Thymus (tissue), 11 donors: ENCODE measurements at regions not wholly inside any gene's neighbourhood (a gene's known extent, or its start where the extent isn't known, plus 50 kb on each side); places are given as distances from the start of the nearest gene placed in this dataset.

Source experiments
- DNase-seq, 9 donors: peaks; one replicate each; pipeline ENCODE4 v3.0.0-alpha.2; 2013; ENCODE audit warnings: low spot score in 9 of 9, low read depth in 6 of 9, missing footprints in 1 of 9
- H3K27ac ChIP-seq, 2 donors: one replicate each; pipeline ENCODE4 v1.5.1; 2013; ENCODE audit warnings: control low read depth in 1 of 2, low read depth in 1 of 2, low read length in 1 of 2, mild to moderate bottlenecking in 1 of 2, moderate library complexity in 1 of 2
- H3K27me3 ChIP-seq, 2 donors: one replicate each; pipeline ENCODE4 v1.5.1; 2013; ENCODE audit warnings: low read length in 1 of 2; ENCODE audit not compliant: control insufficient read depth in 2 of 2, insufficient read depth in 1 of 2
- H3K36me3 ChIP-seq, 2 donors: one replicate each; pipeline ENCODE4 v1.5.1; 2013; ENCODE audit warnings: low read length in 1 of 2, mild to moderate bottlenecking in 1 of 2, moderate library complexity in 1 of 2; ENCODE audit not compliant: control insufficient read depth in 2 of 2, insufficient read depth in 2 of 2
- H3K4me1 ChIP-seq, 2 donors: one replicate each; pipeline ENCODE4 v1.5.1; 2013; ENCODE audit warnings: low read length in 2 of 2; ENCODE audit not compliant: control insufficient read depth in 2 of 2, insufficient read depth in 2 of 2
- H3K4me3 ChIP-seq, 2 donors: one replicate each; pipeline ENCODE4 v1.5.1; 2013; ENCODE audit warnings: low read length in 2 of 2, control low read depth in 1 of 2, mild to moderate bottlenecking in 1 of 2
- H3K9me3 ChIP-seq, 2 donors: one replicate each; pipeline ENCODE4 v1.5.1; 2013; ENCODE audit warnings: low read length in 1 of 2, mild to moderate bottlenecking in 1 of 2; ENCODE audit not compliant: control insufficient read depth in 2 of 2, insufficient read depth in 1 of 2
- WGBS: extraction: QIAGEN DNeasy Blood & Tissue Kit; methylation state at CpG from one replicate; pipeline ENCODE4 v1.1.7; 2013; 5-methylcytosine and 5-hydroxymethylcytosine counted together
- donor health status: healthy.

GRCh38 chr20:48393311-48393685 lies 434.5 kb downstream of the PREX1 start:
- Histone ChIP-seq H3K4me1 (no peaks in the 10 kb centered on the region), H3K36me3 (no peaks in the 10 kb centered on the region), H3K4me3 (no peak overlapping the region), H3K27ac (no peak overlapping the region), H3K27me3 (peaks cover 0 to 3% of the 10 kb centered on the region in 2 donors), H3K9me3 (peaks cover 2 to 17% of the 10 kb centered on the region in 2 donors)
- no peak for DNase-seq
- 97% methylated on average over 8 of the region's 8 CpGs for WGBS

GRCh38 chr20:48392407-48393310 lies 435.1 kb downstream of the PREX1 start:
- H3K4me1 ChIP-seq = no peaks in the 10 kb centered on the region
- H3K27me3 ChIP-seq = peaks cover 0 to 3% of the 10 kb centered on the region in 2 donors
- no peaks in the 10 kb centered on the region for H3K36me3 ChIP-seq
- H3K27ac ChIP-seq = no peak overlapping the region
- WGBS = 97% methylated on average over 13 of the region's 13 CpGs
- H3K4me3 ChIP-seq = no peak overlapping the region
- peaks cover 2 to 17% of the 10 kb centered on the region in 2 donors for H3K9me3 ChIP-seq
- no peak for DNase-seq

- no peak for DNase-seq
- peaks cover 0 to 3% of the 10 kb centered on the region in 2 donors for H3K27me3 ChIP-seq
- peaks cover 2 to 17% of the 10 kb centered on the region in 2 donors for H3K9me3 ChIP-seq
- no peak overlapping the region for H3K27ac ChIP-seq
- no peak overlapping the region for H3K4me3 ChIP-seq
- H3K36me3 ChIP-seq = no peaks in the 10 kb centered on the region
- H3K4me1 ChIP-seq = no peaks in the 10 kb centered on the region
These were observed 436.8 kb downstream of the PREX1 start for GRCh38 chr20:48390981-48391380.

- no peak for DNase-seq
- Histone ChIP-seq H3K36me3 (no peaks in the 10 kb centered on the region), H3K4me3 (no peak overlapping the region), H3K4me1 (no peaks in the 10 kb centered on the region), H3K27me3 (peaks cover 0 to 2% of the 10 kb centered on the region in 2 donors), H3K9me3 (peaks cover 0 to 5% of the 10 kb centered on the region in 2 donors), H3K27ac (no peak overlapping the region)
- WGBS = 89% methylated on average over 5 of the region's 5 CpGs
These were observed 440.1 kb downstream of the PREX1 start for GRCh38 chr20:48387675-48388074.

- no peak for DNase-seq
- WGBS = 98% methylated on average over 4 of the region's 4 CpGs
- peaks cover 0 to 2% of the 10 kb centered on the region in 2 donors for H3K27me3 ChIP-seq
These were observed 442.3 kb downstream of the PREX1 start for GRCh38 chr20:48385527-48385926.

GRCh38 chr20:48385114-48385513 lies 442.7 kb downstream of the PREX1 start:
- Histone ChIP-seq H3K27ac (no peak overlapping the region), H3K27me3 (peaks cover 0 to 2% of the 10 kb centered on the region in 2 donors), H3K36me3 (no peaks in the 10 kb centered on the region), H3K9me3 (no peaks in the 10 kb centered on the region), H3K4me3 (no peak overlapping the region), H3K4me1 (no peaks in the 10 kb centered on the region)
- DNase-seq = no peak
- WGBS = 77% methylated on average over 17 of the region's 17 CpGs

More at GRCh38 chr20:48385527-48385926, 442.3 kb downstream of the PREX1 start:
- H3K4me3 ChIP-seq = no peak overlapping the region
- no peaks in the 10 kb centered on the region for H3K4me1 ChIP-seq
- no peaks in the 10 kb centered on the region for H3K36me3 ChIP-seq
- H3K9me3 ChIP-seq = no peaks in the 10 kb centered on the region
- H3K27ac ChIP-seq = no peak overlapping the region

- no peaks in the 10 kb centered on the region for H3K36me3 ChIP-seq
- no peak overlapping the region for H3K27ac ChIP-seq
- H3K4me1 ChIP-seq = no peaks in the 10 kb centered on the region
- H3K27me3 ChIP-seq = peaks cover 0 to 2% of the 10 kb centered on the region in 2 donors
- H3K4me3 ChIP-seq = no peak overlapping the region
- DNase-seq = no peak
- no peaks in the 10 kb centered on the region for H3K9me3 ChIP-seq
- 64% methylated on average over 26 of the region's 26 CpGs for WGBS
These were observed 443.5 kb downstream of the PREX1 start for GRCh38 chr20:48384147-48384818.

- no peak overlapping the region for H3K27ac ChIP-seq
- H3K4me1 ChIP-seq = no peaks in the 10 kb centered on the region
- no peak overlapping the region for H3K4me3 ChIP-seq
- 99% methylated on average over 3 of the region's 3 CpGs for WGBS
- no peaks in the 10 kb centered on the region for H3K9me3 ChIP-seq
- no peak for DNase-seq
- H3K36me3 ChIP-seq = no peaks in the 10 kb centered on the region
- H3K27me3 ChIP-seq = peaks cover 0 to 2% of the 10 kb centered on the region in 2 donors
These were observed 444.5 kb downstream of the PREX1 start for GRCh38 chr20:48383252-48383651.

- WGBS = 91% methylated on average over 5 of the region's 5 CpGs
- no peaks in the 10 kb centered on the region for H3K4me1 ChIP-seq
- H3K9me3 ChIP-seq = no peaks in the 10 kb centered on the region
- H3K36me3 ChIP-seq = no peaks in the 10 kb centered on the region
- no peak overlapping the region for H3K4me3 ChIP-seq
- H3K27me3 ChIP-seq = peaks cover 0 to 2% of the 10 kb centered on the region in 2 donors
- no peak for DNase-seq
- H3K27ac ChIP-seq = no peak overlapping the region
These were observed 445.5 kb downstream of the PREX1 start for GRCh38 chr20:48382304-48382703.
